Lower leg skin (tissue), 3 donors: ENCODE measurements at regions not wholly inside any gene's neighbourhood (a gene's known extent, or its start where the extent isn't known, plus 50 kb on each side); places are given as distances from the start of the nearest gene placed in this dataset.

Experiments
- POLR2A ChIP-seq, 2 donors: fragments of 450-650 bp; IDR thresholded peaks; one replicate each; pipeline ENCODE4 v1.6.1; 2016 to 2017; ENCODE audit warnings: antibody characterized with exemption in 2 of 2, mild to moderate bottlenecking in 1 of 2, moderate library complexity in 1 of 2
- TF ChIP-seq, protein P1 (sequence below), 3 donors: fragments of 450-650 bp; IDR thresholded peaks; one replicate each; pipeline ENCODE4 v1.5.1; 2016; ENCODE audit warnings: antibody characterized with exemption in 3 of 3, mild to moderate bottlenecking in 3 of 3, moderate library complexity in 2 of 3

DNA sequence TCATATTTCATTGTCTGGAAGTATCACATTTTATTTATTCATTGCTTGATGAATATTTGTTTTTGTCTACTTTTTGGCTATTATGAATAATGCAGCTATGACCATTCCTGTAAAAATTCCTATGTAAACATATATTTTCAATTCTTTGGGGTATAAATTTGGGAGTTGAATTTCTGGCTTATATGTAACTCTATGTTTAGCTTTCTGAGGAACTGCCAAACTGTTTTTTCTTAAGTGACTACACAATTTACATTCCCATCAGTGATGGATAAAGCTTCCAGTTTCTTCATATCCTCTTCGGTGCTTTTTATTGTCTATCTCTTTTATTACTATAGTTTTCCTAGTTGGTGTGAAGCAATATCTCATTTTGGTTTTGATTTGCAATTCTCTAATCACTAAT, 115.6 kb upstream of the CXCL12 start:
- no peak for TF ChIP-seq POLR2A (IDR thresholded peaks at IDR 0.05)
- TF ChIP-seq, protein P1, sequence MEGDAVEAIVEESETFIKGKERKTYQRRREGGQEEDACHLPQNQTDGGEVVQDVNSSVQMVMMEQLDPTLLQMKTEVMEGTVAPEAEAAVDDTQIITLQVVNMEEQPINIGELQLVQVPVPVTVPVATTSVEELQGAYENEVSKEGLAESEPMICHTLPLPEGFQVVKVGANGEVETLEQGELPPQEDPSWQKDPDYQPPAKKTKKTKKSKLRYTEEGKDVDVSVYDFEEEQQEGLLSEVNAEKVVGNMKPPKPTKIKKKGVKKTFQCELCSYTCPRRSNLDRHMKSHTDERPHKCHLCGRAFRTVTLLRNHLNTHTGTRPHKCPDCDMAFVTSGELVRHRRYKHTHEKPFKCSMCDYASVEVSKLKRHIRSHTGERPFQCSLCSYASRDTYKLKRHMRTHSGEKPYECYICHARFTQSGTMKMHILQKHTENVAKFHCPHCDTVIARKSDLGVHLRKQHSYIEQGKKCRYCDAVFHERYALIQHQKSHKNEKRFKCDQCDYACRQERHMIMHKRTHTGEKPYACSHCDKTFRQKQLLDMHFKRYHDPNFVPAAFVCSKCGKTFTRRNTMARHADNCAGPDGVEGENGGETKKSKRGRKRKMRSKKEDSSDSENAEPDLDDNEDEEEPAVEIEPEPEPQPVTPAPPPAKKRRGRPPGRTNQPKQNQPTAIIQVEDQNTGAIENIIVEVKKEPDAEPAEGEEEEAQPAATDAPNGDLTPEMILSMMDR (IDR thresholded peaks at IDR 0.05), result no peak
